ENCODE measurements at regions not wholly inside any gene's neighbourhood (a gene's known extent, or its start where the extent isn't known, plus 50 kb on each side); places are given as distances from the start of the nearest gene placed in this dataset.

DNA sequence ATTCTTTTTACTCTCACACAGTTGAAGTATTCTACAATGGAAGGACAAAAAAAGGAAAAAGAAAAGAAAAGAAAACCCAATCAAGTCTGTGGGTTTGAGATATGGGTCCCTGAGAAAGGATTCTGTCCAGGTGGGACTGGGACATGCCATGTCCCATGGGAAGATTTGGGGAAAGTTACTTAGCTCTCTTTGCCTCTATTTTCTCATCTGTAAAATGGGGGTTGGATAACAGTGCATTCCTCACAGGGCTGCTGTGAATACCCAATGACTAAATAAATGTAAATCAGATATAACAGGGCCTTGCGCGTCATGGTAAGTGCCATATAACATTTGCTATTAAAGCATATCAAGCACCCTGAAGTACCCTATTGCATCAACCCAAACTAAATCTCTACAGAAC is 105.7 kb downstream of the CPN2 start:
- no peak for TF ChIP-seq MAX (IDR thresholded peaks at IDR 0.05)
- no peak for TF ChIP-seq TCF12 (IDR thresholded peaks at IDR 0.05; ENCODE audit: low read depth)
- no peak for TF ChIP-seq TEAD4 (IDR thresholded peaks at IDR 0.05)
- no peak for TF ChIP-seq CREB1 (IDR thresholded peaks at IDR 0.05; ENCODE audit: low read depth)
- TF ChIP-seq REST (IDR thresholded peaks at IDR 0.05; ENCODE audit: low read depth) = no peak
- no peak for TF ChIP-seq RAD21 (IDR thresholded peaks at IDR 0.05; ENCODE audit: low read depth)
- TF ChIP-seq, protein P1, sequence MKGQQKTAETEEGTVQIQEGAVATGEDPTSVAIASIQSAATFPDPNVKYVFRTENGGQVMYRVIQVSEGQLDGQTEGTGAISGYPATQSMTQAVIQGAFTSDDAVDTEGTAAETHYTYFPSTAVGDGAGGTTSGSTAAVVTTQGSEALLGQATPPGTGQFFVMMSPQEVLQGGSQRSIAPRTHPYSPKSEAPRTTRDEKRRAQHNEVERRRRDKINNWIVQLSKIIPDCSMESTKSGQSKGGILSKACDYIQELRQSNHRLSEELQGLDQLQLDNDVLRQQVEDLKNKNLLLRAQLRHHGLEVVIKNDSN (IDR thresholded peaks at IDR 0.05) = no peak
- no peak for TF ChIP-seq EP300 (IDR thresholded peaks at IDR 0.05; ENCODE audit: borderline replicate concordance)
- TF ChIP-seq NFIC (IDR thresholded peaks at IDR 0.05) = no peak
- TF ChIP-seq EGR1 (IDR thresholded peaks at IDR 0.05) = no peak
- no peak for TF ChIP-seq ZBTB7A (IDR thresholded peaks at IDR 0.05; ENCODE audit: low read depth)
- no peak for TF ChIP-seq FOXM1 (IDR thresholded peaks at IDR 0.05; ENCODE audit: borderline replicate concordance, low read depth)
- TF ChIP-seq YY1 (IDR thresholded peaks at IDR 0.05; ENCODE audit: low read depth) = no peak
- TF ChIP-seq CEBPB (IDR thresholded peaks at IDR 0.05) = no peak

DNA sequence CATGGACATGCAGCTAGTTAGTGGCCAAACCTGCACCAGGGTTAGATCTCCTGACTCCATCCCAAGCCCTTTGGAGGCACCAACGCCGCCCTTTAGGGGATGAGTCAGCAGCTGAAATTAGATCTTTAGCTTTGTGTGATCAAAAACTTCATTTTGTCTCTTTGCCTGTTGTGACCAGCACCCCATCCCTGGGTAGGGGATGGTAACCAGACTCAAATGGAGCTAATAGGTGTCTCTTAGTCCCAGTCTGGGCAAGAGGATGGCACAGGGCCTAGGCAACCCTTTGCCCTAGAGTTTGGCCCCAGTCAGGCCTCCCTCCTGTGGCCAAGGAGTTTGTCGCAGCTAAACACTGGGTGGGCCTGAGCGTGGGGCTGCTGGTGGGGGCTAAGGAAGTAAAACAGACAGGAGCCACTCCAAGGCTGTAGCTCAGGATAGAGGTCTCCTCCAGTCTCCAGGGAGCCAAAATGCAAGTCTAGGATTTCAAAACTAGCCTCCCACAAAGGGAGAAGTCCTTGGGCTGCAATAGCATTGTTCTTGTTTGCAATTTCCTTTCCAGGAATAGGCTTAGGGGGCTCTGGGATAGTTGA is 105.1 kb downstream of the CPN2 start:
- no peak for TF ChIP-seq MAX (IDR thresholded peaks at IDR 0.05)
- TF ChIP-seq, protein P1 (IDR thresholded peaks at IDR 0.05) = no peak

DNA sequence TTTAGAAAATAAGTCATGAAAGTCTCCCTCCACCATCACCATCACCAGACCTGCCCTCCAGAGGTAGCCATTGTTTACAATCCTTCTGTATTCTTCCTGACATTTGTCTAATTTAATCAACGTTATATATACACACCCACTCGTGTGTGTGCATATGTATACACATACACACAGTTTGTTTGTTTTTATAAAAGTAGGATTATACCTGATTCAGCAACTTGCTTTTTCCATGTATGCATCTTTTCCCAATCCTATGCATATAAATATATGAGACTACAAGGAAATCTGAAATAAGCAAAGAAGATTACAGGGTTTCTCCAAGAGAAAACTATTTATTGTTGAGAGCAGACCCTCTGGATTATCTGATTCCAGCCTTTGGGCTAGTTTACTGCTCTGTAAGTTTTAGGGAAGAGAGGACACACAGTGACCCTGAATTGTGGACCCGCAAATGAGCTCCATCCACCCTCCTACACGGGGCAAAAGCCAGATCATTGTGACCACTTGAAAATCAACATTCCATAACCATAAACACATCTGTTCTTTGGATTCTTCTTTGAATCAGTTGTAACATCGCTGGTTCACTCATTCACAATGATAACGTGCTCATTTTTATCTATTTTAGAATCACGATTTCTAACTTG is 104.3 kb downstream of the CPN2 start:
- no peak for TF ChIP-seq TCF12 (IDR thresholded peaks at IDR 0.05; ENCODE audit: low read depth)
- TF ChIP-seq, protein P1 (IDR thresholded peaks at IDR 0.05) = no peak
- TF ChIP-seq EP300 (IDR thresholded peaks at IDR 0.05; ENCODE audit: borderline replicate concordance) = no peak
- no peak for TF ChIP-seq TEAD4 (IDR thresholded peaks at IDR 0.05)
- no peak for TF ChIP-seq EGR1 (IDR thresholded peaks at IDR 0.05)
- TF ChIP-seq CREB1 (IDR thresholded peaks at IDR 0.05; ENCODE audit: low read depth) = no peak
- TF ChIP-seq MAX (IDR thresholded peaks at IDR 0.05) = no peak
- TF ChIP-seq TAF1 (IDR thresholded peaks at IDR 0.05; ENCODE audit: low read depth) = no peak
- TF ChIP-seq FOXM1 (IDR thresholded peaks at IDR 0.05; ENCODE audit: borderline replicate concordance, low read depth) = no peak
- no peak for TF ChIP-seq RAD21 (IDR thresholded peaks at IDR 0.05; ENCODE audit: low read depth)
- no peak for TF ChIP-seq REST (IDR thresholded peaks at IDR 0.05; ENCODE audit: low read depth)
- TF ChIP-seq NFIC (IDR thresholded peaks at IDR 0.05) = no peak
- no peak for TF ChIP-seq CEBPB (IDR thresholded peaks at IDR 0.05)
- no peak for TF ChIP-seq ZBTB7A (IDR thresholded peaks at IDR 0.05; ENCODE audit: low read depth)

GRCh38 chr3:194247350-194247740 is 103.8 kb downstream of the CPN2 start:
- TF ChIP-seq FOXM1 (IDR thresholded peaks at IDR 0.05; ENCODE audit: borderline replicate concordance, low read depth) = no peak
- no peak for TF ChIP-seq REST (IDR thresholded peaks at IDR 0.05; ENCODE audit: low read depth)
- no peak for TF ChIP-seq RAD21 (IDR thresholded peaks at IDR 0.05; ENCODE audit: low read depth)
- TF ChIP-seq MAX (IDR thresholded peaks at IDR 0.05) = no peak
- no peak for TF ChIP-seq CREB1 (IDR thresholded peaks at IDR 0.05; ENCODE audit: low read depth)
- no peak for TF ChIP-seq TCF12 (IDR thresholded peaks at IDR 0.05; ENCODE audit: low read depth)
- TF ChIP-seq YY1 (IDR thresholded peaks at IDR 0.05; ENCODE audit: low read depth) = no peak
- no peak for TF ChIP-seq NFIC (IDR thresholded peaks at IDR 0.05)
- no peak for TF ChIP-seq ZBTB7A (IDR thresholded peaks at IDR 0.05; ENCODE audit: low read depth)
- TF ChIP-seq EGR1 (IDR thresholded peaks at IDR 0.05) = no peak
- no peak for TF ChIP-seq CEBPB (IDR thresholded peaks at IDR 0.05)
